ENCODE measurements at regions not wholly inside any gene's neighbourhood (a gene's known extent, or its start where the extent isn't known, plus 50 kb on each side); places are given as distances from the start of the nearest gene placed in this dataset.

DNA sequence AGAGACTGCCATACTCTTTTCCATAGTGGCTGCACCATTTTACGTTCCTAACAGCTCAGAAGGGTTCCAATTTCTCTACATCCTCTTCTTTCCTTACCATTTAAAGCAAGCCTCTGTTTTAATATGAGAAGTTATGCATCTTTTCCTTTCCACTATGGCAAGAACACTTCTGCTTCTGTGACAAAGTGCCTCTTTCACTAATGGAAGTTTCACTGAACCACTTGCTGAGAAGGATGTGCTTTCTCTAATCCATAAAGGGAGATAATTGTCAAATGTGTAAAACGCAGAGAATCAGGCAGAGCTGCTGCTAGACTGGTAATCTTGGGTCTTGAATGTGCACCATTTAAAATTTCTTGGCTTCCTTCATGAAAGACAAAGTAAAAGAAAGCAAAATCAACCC lies 131.6 kb downstream of the PJA2 start (continued):
- TF ChIP-seq REST (IDR thresholded peaks at IDR 0.05) = no peak
- no peak for TF ChIP-seq SP1 (IDR thresholded peaks at IDR 0.05)
- TF ChIP-seq JUND (IDR thresholded peaks at IDR 0.05) = no peak
- TF ChIP-seq YY1 (IDR thresholded peaks at IDR 0.05) = no peak

GRCh38 chr5:109275919-109276318 lies 133.9 kb downstream of the PJA2 start:
- Histone ChIP-seq H3K9ac (ENCODE audit: low read depth in 1 of 2, low read length in 2 of 2) (no peak overlapping the region), H3K27me3 (ENCODE audit: control insufficient read depth in 4 of 4, insufficient read depth in 4 of 4, low read length in 3 of 4) (no peaks in the 10 kb centered on the region), H3K4me1 (ENCODE audit: control insufficient read depth in 4 of 4, insufficient read depth in 4 of 4, low read length in 3 of 4) (no peaks in the 10 kb centered on the region), H3K36me3 (ENCODE audit: control insufficient read depth in 4 of 4, insufficient read depth in 3 of 4, low read depth in 1 of 4, low read length in 3 of 4) (no peaks in the 10 kb centered on the region), H3K4me3 (ENCODE audit: low read depth in 1 of 3, low read length in 3 of 3) (no peak overlapping the region), H3K9me3 (ENCODE audit: control insufficient read depth in 4 of 4, low read length in 3 of 4) (no peaks in the 10 kb centered on the region), H3K27ac (ENCODE audit: low read depth in 1 of 2, low read length in 2 of 2) (no peak overlapping the region)
- DNase-seq (ENCODE audit: low spot score) = no peak
- TF ChIP-seq CTCF (IDR thresholded peaks at IDR 0.05; ENCODE audit: low read depth, low read length, missing input control) (no peak), RXRA (IDR thresholded peaks at IDR 0.05) (no peak), YY1 (IDR thresholded peaks at IDR 0.05) (no peak), EGR1 (IDR thresholded peaks at IDR 0.05; ENCODE audit: low read depth in 2 of 2) (no peak), RAD21 (IDR thresholded peaks at IDR 0.05) (no peak), HNF4G (IDR thresholded peaks at IDR 0.05) (no peak), SP1 (IDR thresholded peaks at IDR 0.05) (no peak), GABPA (IDR thresholded peaks at IDR 0.05 in 1 of 2, conservative IDR thresholded peaks at IDR 0.05 in 1 of 2) (no peak), FOXA1 (IDR thresholded peaks at IDR 0.05) (no peak), REST (IDR thresholded peaks at IDR 0.05) (no peak), HNF4A (conservative IDR thresholded peaks at IDR 0.05) (no peak), JUND (IDR thresholded peaks at IDR 0.05) (no peak), NR2F2 (IDR thresholded peaks at IDR 0.05) (no peak)
- TF ChIP-seq, protein P1, sequence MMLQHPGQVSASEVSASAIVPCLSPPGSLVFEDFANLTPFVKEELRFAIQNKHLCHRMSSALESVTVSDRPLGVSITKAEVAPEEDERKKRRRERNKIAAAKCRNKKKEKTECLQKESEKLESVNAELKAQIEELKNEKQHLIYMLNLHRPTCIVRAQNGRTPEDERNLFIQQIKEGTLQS (IDR thresholded peaks at IDR 0.05) = no peak
- TF ChIP-seq, protein P2, sequence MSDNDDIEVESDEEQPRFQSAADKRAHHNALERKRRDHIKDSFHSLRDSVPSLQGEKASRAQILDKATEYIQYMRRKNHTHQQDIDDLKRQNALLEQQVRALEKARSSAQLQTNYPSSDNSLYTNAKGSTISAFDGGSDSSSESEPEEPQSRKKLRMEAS (IDR thresholded peaks at IDR 0.05) = no peak
- 93% methylated on average over 2 of the region's 2 CpGs for WGBS
